K562 (cell line): ENCODE measurements at regions not wholly inside any gene's neighbourhood (a gene's known extent, or its start where the extent isn't known, plus 50 kb on each side); places are given as distances from the start of the nearest gene placed in this dataset.

Experiments used
- CBFA2T3 ChIP-seq: fragments of 450-650 bp; IDR thresholded peaks from 2 replicates; pipeline ENCODE4 v1.6.1; 2017
- E2F6 ChIP-seq, 2 experiments: IDR thresholded peaks; 2 replicates each; pipeline ENCODE4 v1.6.1; 2011; ENCODE audit warnings: borderline replicate concordance in 1 of 2, control low read depth in 1 of 2, low read depth in 1 of 2, low read length in 1 of 2, mild to moderate bottlenecking in 1 of 2, mixed read lengths in 1 of 2, moderate library complexity in 1 of 2; ENCODE audit not compliant: insufficient read depth in 1 of 2, insufficient read length in 1 of 2, poor library complexity in 1 of 2, severe bottlenecking in 1 of 2; ENCODE audit errors: extremely low read depth in 1 of 2
- ETS2 ChIP-seq: IDR thresholded peaks from 2 replicates; pipeline ENCODE4 v1.6.1; 2016; ENCODE audit warnings: borderline replicate concordance, missing genetic modification characterization, mild to moderate bottlenecking, moderate library complexity, missing compliant biosample characterization; ENCODE audit not compliant: poor library complexity, severe bottlenecking
- ETV5 ChIP-seq: sonication (generic); formaldehyde crosslinking; IDR thresholded peaks from 2 replicates; pipeline ENCODE4 v1.4.0; 2020; ENCODE audit warnings: low read depth, mild to moderate bottlenecking, missing genetic modification reagents
- ETV6 ChIP-seq, 3 experiments: fragments of 150-350 bp in 1 of 3; sonication (generic) in 1 of 3; formaldehyde crosslinking in 1 of 3; IDR thresholded peaks; 2 replicates each; pipeline versions ENCODE4 v1.6.1 to v1.8.0; 2014 to 2022; ENCODE audit warnings: borderline replicate concordance in 2 of 3, low read depth in 2 of 3, antibody characterized with exemption in 1 of 3, low read length in 1 of 3, mild to moderate bottlenecking in 1 of 3, missing genetic modification reagents in 1 of 3
- FOXP4 ChIP-seq: sonication (generic); formaldehyde crosslinking; IDR thresholded peaks from 2 replicates; pipeline ENCODE4 v1.8.0; 2022; ENCODE audit warnings: mild to moderate bottlenecking, missing genetic modification reagents, borderline replicate concordance
- GTF3C2 ChIP-seq: IDR thresholded peaks from 3 replicates; pipeline ENCODE4 v1.6.1; 2011; ENCODE audit warnings: borderline replicate concordance, mild to moderate bottlenecking, moderate library complexity; ENCODE audit not compliant: insufficient read length; ENCODE audit errors: extremely low read depth
- HES1 ChIP-seq: fragments of 450-650 bp; IDR thresholded peaks from 2 replicates; pipeline ENCODE4 v1.6.1; 2016; ENCODE audit warnings: low read depth, mild to moderate bottlenecking, moderate library complexity
- MCM7 ChIP-seq, 2 experiments: fragments of 450-650 bp; IDR thresholded peaks; 2 replicates each; pipeline ENCODE4 v1.6.1; 2016 to 2018
- SMAD1 ChIP-seq: fragments of 150-350 bp; IDR thresholded peaks from 2 replicates; pipeline ENCODE4 v1.6.1; 2014; ENCODE audit warnings: low read length, low read depth; ENCODE audit not compliant: partially characterized antibody
- TCF3 ChIP-seq: sonication (generic); formaldehyde crosslinking; IDR thresholded peaks from 2 replicates; pipeline ENCODE4 v1.4.0; 2020; ENCODE audit warnings: mild to moderate bottlenecking, missing genetic modification reagents
- ZBTB43 ChIP-seq: sonication (generic); formaldehyde crosslinking; IDR thresholded peaks from 2 replicates; pipeline ENCODE4 v1.8.0; 2023; ENCODE audit warnings: mild to moderate bottlenecking, missing genetic modification reagents
- ZC3H4 ChIP-seq: sonication (generic); formaldehyde crosslinking; IDR thresholded peaks from 2 replicates; pipeline ENCODE4 v1.9.0; 2021; ENCODE audit warnings: missing genetic modification reagents, borderline replicate concordance
- ZNF584 ChIP-seq: fragments of 200-800 bp; sonication (Bioruptor generic); IDR thresholded peaks from 2 replicates; pipeline ENCODE4 v1.6.1; 2016; ENCODE audit warnings: low read depth, mild to moderate bottlenecking, missing genetic modification characterization, missing compliant biosample characterization
- ZNF780A ChIP-seq: fragments of 250-450 bp; sonication (Bioruptor Pico); IDR thresholded peaks from 2 replicates; pipeline ENCODE4 v1.5.0; 2021; ENCODE audit warnings: mild to moderate bottlenecking

- TF ChIP-seq ETV5: no peak
- peak; percentile 31; the same call in 1 of the 2 replicates for TF ChIP-seq HES1
- no peak for TF ChIP-seq ETS2
- TF ChIP-seq ZNF584 (CRISPR knock-in tag): no peak
- peak; percentile 42 for TF ChIP-seq TCF3 (CRISPR knock-in tag)
- no peak for TF ChIP-seq FOXP4 (CRISPR knock-in tag)
- peak; percentile 68 for TF ChIP-seq CBFA2T3
- no peak for TF ChIP-seq ZNF780A (CRISPR knock-in tag)
- TF ChIP-seq ZBTB43 (CRISPR knock-in tag): no peak
- TF ChIP-seq E2F6 (IDR thresholded peaks at IDR 0.05; ENCODE audit: borderline replicate concordance in 1 of 2, extremely low read depth in 1 of 2, insufficient read depth in 1 of 2, insufficient read length in 1 of 2, low read depth in 1 of 2, low read length in 1 of 2, poor library complexity in 1 of 2, severe bottlenecking in 1 of 2): peak in 1 of 2 experiments; percentile 14
- no peak for TF ChIP-seq GTF3C2
- TF ChIP-seq SMAD1: no peak
- TF ChIP-seq MCM7 (IDR thresholded peaks at IDR 0.05): no peak
- no peak for TF ChIP-seq ZC3H4 (CRISPR knock-in tag)
- no peak for TF ChIP-seq ETV6 (IDR thresholded peaks at IDR 0.05; ENCODE audit: borderline replicate concordance in 1 of 2, low read depth in 2 of 2, low read length in 1 of 2)
- TF ChIP-seq ETV6 (CRISPR knock-in tag; IDR thresholded peaks at IDR 0.05; ENCODE audit: borderline replicate concordance): no peak
Measured at GRCh38 chr6:25035512-25036435, 100.0 kb upstream of the RIPOR2 start (continued).
